HG03196 (cell line): ENCODE measurements at regions not wholly inside any gene's neighbourhood (a gene's known extent, or its start where the extent isn't known, plus 50 kb on each side); places are given as distances from the start of the nearest gene placed in this dataset.

ENCODE experiments used
- ATAC-seq: cut with Tn5 transposase; IDR thresholded peaks from one replicate; pipeline ENCODE4 v1.9.1; 2021; ENCODE audit not compliant: unreplicated experiment

DNA sequence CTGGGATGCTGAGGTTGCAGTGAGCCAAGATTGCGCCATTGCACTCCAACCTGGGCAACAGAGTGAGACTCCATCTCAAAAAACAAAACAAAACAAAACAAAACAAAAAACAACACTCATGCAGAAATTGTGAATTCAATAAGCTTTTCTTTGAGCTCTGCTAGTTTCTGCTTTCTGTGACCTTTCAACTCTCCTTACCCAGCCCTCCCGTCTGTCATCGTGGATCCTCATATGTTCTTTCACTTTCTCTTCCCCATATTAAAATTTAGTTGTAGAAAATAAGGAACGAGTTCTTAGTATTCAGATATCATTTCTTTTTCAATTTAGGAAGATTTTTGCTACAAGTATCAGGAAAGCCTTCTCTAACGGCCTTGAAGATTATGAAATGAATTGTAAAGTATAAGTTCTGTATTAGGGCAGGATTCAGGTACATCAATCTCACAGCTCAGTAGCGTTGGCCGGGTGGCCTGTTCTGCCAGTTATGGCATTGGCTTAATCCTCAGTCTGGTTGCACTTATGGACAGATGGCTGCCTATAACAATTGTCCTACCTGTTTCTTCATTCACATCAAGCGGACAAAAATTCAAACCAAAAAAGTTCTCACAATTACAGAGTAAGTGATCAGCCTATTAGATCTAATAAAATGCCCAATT is 1167.0 kb downstream of the SORCS3 start:
- ATAC-seq = no peak

DNA sequence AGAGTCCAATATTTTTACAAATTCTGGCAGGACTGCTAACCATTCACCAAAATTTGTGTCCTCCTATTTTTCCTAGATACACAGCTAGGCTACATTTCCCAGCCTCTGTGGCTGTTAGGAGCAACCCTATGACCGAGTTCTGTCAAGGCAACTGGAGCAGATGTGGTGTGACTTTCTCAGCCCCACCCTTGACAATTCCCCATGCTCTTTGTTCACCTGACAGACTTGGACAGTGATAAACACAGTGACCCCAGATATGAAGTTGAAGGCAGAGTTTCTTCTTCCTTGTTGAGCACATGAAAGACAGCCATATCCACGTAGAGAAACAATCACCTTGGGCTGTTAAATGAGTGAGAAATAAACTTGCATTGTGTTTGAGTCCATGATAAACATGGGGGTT is 1162.1 kb downstream of the SORCS3 start:
- ATAC-seq = no peak

DNA sequence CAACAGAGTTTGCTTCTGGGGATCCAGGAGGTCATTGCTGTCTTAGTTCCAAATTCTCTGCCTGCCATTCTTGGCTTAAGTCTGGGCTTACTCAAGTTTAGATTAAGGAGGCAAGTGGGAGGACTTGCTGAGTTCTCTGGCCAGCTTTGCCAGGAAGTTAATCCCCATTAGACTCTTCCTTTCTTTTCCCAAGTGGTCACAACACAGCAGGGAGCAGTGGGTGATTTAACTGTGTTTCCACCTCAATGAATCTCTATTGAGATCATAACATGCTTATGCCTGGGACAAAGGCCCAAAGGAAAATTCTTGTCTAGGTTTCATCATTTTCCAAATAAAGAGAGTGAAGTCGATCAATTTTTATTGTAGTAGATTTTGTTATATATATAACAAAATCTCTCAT is 1159.6 kb downstream of the SORCS3 start:
- ATAC-seq = no peak

DNA sequence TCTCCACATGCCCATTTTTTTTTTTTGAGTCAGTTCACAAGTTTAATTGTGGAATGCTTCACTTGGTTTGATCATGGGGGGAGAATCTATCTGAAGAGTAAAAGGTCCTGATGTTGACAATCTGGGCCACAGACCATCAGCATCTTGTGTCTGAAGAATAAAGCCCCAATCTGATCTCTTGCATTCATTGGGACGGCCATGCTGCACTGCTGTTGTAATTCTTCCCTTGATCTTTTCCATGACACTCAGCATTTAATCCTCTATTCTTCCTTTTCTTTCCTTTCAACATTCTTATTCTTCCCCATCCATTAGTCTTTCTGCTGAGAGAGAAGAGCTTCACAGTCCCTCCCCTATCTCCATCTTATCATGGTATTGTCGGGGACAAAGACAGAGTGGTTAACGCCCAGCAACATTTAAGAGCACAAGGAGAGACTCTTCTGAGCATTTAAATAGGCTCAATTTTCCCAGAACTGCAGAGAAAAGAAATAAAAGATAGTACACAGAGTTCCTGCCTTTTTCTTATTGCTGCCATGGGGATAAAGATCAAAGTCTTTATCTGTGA is 1157.3 kb downstream of the SORCS3 start:
- no peak for ATAC-seq

DNA sequence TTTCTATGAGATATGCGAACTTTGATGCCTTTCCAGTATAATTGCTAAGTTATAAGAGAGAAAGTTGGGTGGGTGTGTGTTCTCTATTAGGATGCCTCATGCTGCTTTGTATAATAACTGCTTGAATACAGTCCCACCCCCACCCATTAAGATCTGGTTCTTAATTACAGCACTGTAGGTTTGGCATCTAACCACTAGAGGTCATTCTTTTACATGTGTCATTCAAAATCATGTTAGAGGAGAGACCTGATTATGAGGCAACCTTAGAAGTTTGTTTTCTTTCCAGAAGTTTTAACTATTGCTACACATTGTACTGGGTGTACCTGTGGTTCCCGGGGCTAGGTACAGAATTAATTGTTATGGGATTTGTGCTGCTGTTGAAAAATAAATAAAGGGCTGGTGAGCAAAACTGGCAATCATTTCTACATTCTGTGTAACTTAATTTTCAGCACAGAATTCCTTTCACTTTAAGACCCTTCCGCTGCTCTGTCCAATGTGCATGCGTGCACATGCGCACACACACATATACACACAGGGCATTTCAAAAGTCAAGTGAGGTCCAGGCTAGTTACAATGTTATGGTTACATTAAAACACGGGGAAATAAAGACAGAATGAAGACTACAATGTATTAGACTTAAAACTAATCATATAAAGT is 1156.3 kb downstream of the SORCS3 start:
- peak; percentile 56 for ATAC-seq

DNA sequence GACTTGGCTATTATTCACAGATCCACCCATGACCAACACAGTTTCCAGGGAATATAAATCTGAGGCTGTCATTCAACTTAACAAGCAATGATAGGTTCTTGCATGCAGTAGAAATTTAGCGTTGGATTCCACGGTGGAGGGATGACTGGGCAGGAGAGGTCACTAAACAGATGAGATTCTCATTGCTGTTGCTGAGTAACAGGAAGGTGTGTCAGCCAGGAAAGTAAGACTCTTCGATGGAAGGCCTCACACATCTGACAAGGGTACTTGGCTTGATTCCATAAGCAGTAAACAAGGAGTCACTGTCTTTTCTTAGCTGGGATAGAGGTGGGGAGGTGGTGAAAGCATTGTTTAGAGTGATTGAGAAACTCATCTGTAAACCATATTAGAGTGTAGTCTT is 1152.0 kb downstream of the SORCS3 start:
- ATAC-seq = no peak

DNA sequence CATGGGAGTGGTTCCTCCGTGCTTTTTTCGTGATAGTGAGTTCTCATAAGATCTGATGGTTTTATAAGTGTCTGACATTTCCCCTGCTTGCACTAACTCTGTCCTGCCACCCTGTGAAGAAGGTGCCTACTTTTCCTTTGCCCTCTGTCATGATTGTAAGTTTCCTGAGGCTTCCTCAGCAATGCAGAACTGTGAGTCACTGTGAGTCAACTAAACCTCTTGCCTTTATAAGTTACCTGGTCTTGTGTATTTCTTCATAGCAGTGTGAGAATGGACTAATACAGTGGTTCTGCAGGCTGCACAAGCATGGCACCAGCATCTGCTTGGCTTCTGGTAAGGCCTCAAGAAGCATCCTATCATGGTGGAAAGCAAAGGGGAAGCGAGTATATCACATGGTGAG is 1144.6 kb downstream of the SORCS3 start:
- ATAC-seq = no peak

DNA sequence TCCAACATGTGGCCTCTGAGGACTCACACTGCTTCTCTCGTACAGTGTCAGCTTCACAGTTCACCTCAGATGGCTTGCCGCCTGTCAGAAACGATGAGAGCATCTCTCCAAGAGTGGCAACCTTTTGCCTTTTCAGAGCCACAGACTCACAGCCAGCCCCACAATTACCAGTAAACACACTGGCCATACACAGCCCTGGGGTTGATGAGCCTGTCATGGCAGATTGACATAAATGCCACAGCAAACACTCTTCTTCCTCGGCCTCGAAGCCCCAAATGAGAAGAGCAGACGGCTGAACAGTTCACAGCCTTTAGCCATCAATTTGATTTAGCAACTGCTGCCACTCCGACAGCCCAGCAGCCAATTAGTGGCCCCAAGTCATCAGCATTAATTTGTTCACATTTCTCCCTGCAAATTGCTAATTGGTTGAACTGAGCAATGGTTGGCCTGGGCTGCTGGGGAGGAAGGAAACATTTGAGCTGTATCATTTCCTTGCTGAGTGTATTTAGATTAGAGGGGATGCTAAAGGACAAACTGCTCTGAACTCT is 1142.9 kb downstream of the SORCS3 start:
- no peak for ATAC-seq

DNA sequence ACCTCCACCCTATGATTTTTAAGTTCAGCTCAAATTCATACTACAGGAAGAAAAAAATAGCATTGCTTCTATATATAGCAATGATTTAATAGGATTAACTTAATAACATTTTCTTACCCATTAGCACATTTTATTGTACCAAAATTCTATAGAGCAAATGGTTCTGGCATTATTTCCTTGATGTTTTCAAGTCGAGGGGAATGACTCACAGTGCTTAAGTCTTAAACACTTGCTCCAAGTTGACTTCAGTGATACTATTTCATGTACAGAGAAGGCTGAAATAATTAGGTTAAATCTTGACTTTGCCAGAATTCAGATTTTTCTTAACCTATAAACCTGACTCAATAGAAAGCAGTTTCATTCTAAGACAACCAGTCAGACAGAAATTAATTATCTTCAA is 1133.8 kb downstream of the SORCS3 start:
- ATAC-seq = no peak

DNA sequence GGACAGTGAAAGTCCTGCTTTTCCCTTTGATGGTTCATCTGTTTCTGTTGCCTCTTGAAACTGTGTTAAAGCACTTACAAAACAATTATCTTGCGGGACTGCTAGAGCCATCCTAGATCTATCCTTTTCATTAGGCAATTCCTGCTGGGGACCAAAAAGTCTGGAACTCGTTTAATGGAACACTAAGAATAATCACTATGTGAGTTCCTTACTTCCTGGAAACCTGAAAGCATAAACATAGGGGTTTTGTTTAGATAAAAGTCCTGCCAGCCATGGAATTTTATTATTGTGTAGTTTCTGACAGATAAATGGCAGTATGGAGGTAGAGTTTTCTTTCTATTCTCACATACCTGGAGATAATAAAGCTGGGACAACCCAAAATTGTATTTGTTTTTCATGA is 1133.3 kb downstream of the SORCS3 start:
- no peak for ATAC-seq

DNA sequence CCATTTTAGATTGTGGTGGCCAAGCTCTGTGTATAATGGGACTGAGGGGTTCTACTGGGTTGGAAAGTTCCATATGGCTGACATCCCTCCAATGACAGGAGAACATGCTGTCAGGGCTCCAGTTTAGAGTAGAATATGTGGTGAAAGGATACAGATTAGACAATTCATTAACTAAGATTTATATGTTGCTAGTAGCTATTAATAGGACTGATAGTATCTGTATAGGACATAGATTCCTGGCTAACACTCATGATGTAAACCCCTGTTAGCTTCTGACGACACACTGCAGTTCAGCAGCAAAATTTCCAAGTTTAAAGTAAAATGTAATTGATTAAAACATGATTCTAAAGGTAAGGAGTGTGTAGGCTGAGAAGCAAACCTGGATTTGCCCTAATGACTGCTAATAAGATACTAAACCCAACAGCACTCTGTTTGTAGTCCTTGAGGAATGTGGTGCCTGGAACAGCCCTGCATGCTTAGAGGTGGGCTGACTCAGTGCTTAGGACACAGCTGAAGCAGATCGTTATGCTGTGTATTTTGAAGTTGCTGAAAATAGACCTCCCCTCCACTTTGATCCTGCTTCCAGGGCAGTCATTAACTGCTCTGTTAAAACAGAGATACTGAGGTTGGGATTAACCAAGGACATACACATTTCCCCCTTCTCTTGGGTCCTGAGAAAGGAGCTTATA is 1129.6 kb downstream of the SORCS3 start:
- no peak for ATAC-seq

DNA sequence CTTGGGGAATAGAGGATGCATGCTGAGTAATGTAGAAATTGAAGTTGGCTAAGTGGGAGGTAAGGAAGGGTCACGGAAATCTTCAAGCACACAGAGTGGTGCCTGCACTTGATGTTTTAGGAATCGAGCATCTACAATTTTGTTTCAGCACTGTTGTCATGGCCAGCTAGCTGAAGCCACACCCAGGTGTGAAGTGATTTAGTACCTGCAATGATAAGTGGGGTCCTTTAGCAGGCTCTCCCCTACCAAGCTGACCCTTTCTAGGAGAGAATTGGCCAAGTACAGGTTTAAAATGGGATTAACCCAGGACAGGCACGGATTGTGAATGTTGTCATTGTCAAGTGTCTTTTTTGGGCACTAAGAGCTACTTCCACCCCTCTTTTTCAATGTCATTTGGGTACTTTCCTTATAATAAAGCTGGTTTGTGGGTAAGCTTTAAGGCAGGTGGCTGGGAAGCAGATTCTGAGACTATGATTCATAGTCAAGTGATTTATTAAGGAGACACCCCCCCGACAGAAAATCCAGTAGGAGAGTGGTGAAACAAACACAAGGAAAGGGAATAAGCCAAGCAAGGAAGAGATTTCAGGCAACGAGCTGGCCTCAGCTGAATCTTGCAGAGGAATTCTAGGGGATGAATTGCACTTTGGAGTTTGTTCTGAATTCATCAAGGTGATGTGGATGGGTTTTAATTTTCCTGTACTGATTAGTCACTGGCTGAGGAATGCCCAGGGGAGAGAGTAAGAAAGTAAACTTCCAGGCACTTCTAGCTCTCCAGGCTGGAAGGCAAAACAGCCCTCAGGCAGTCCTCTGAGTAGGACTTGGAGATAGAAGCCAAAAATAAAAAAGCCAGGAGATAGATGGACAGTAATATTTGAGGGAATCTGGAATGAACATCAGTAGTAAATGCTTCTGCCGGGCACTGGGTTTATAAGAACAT is 1128.4 kb downstream of the SORCS3 start:
- no peak for ATAC-seq

DNA sequence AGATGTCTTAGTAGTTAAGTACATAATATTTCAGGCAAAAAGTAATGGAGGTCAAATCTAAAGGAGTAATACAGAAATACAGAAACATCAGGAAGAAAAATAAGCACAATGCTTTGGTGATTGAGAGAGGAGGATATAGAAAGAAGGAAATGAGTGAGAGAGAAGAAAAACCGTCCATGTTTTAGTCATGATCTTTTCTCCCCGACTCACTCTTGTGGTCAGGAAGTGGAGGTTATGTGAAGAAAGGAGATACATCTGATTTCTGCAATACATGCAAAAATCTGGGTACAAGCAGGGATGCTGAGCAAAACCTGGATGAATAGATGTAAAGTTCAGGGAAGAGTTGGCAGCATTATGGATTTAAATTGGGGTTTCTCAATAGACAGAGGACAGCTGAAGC is 1122.5 kb downstream of the SORCS3 start:
- ATAC-seq = no peak

DNA sequence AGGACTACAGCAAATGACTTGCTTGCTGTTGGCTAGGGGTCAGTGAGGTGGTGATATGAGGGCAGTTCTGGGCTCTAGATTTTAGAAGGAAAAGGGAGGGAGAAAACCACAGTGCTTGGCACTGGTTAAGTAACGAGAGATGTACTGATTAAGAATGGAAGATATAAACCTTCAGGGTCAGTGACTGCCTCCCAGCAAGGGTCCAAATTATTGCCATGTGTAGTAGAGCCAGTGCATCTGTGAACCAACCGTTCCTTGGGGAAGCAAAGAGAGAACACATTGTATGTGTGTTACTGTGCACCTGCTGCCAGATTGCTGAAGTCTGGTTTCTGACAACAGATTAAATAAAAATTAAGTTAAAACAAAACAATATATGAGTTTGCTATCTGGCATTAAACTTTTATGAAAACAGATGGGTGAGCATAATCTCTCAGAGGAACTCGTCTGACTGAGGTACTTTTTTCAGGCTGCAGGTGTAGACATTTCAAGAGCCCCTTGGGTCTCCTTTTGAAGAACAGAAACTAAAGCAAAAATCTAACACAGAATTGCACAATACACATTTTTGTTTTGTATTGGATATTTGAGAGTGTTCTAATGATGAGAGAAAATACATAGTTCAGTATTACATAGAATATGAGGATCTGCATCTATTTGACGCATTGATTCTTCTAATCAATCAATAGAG is 1120.6 kb downstream of the SORCS3 start:
- ATAC-seq = no peak

DNA sequence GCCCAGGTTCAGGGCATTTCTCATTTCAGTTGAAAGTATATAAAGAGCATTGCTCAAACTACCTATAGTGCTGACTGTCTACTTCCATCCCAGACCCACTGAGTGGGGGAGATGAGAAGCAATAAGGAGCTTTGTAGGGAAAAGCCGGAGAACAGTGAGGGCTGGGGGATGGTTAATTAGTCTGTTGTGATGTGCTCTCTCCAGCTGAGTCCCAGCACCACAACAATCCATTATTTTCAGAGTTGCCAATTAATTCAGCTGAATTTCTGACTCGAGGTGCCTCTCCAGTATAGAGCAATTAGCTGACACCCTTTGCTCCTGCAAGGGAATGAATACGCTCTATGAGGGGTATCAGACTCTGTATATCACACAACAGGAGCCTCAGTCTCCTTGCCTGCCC is 1118.6 kb downstream of the SORCS3 start:
- ATAC-seq = no peak

DNA sequence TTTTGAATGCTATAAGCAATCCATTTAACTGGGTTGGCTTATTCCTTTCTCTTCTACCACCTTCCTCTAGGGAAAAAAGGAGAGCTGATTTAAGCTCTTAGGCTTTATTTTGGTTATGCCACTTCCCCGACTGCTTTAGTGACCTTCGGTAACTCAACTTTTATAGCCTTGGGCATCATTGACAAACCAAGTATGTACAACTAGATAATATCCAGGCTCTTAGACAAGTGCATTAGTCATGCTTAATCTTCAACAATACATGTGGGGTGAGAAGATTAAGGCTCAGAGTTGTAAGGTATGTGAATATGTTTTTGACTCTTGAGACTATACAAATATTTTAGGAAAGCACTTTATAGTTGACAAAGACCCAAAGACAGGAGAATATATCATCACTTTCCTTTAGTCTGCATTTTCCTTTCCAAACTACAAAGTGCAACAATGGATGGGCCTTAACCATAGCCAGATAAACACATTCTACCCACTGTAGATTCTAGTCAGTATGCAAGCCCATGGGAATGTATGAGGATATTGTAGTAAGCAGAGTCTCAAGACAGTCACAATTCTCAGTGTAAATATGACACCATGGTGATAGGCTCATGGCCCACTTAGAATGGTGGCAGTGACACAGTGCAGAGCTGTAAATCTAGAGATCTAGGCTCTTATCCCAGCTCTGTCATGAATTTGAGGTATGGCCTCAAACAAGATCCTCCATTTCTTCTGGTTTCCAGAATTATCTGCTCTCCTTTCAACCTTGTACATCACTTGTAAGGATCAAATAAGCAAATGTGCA is 1117.3 kb downstream of the SORCS3 start:
- ATAC-seq = no peak

DNA sequence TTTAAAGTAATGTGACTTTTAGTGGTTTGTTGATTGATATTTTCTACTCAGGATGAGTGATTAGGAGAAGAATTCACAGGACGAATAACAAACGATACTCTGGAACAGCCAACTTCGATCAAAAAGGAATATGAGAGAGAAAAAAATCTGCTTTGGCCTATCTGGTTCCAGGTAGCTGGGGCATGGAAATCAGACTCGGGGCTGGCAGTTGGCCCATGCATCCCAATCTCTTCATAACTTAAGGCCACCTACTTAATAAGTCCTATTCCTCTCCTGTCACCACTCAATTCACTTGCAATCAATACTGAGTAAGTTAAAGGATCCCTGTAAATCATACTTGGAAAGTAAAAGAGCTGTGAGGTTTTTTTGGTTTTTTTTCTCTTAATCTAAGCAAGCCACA is 1116.2 kb downstream of the SORCS3 start:
- no peak for ATAC-seq

DNA sequence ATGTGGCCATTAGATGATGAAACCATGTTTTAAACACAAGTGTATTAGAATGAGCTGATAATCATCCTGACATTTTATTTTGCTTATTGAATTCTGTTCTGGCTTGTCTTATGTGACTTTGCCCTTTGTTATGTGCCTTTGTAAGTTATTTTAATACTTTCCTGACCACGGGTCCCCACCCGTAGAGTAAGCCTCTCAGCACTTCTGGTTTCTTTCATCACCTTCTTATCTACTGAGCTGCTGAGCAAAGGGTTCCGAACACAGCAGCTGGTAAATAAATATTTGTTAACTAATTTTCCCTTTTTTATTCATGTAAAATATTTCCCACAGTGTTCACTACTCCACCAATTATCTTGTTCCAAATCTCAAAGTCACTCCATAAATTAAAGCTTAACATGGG is 1115.3 kb downstream of the SORCS3 start:
- no peak for ATAC-seq

DNA sequence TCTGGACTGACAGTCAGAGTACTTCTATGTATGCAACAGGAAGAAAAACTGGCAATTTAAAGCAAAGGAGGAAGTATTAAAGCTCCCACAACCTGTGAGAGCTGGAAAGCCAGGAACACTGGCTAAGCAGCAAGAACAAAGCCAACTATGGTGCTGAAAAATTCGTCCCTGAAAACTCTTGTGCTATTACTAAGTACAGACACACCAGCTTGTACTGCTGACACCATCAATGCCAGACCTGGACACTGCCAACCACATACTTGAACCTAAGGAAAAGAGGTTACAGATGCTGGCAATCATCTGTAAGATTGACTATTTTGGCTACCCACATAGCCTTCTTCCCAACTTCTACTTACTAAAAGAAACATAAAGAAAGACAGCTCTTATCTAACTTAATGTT is 1110.6 kb downstream of the SORCS3 start:
- no peak for ATAC-seq
